ENCODE measurements at regions not wholly inside any gene's neighbourhood (a gene's known extent, or its start where the extent isn't known, plus 50 kb on each side); places are given as distances from the start of the nearest gene placed in this dataset.

GRCh38 chr1:56019472-56019871, 559.9 kb downstream of the PLPP3 start:
- in situ Hi-C loops (cut with MboI; ENCODE audit: low sequenced_read_pairs): no loop called here

GRCh38 chr1:56017336-56017735, 562.0 kb downstream of the PLPP3 start:
- Histone ChIP-seq H3K27me3 (ENCODE audit: low read depth) (no peaks in the 10 kb centered on the region), H3K9me3 (no peaks in the 10 kb centered on the region), H3K4me3 (no peak overlapping the region), H3K36me3 (replicated peaks) (no peaks in the 10 kb centered on the region), H3K4me1 (no peaks in the 10 kb centered on the region)
- in situ Hi-C loops (cut with MboI; ENCODE audit: low sequenced_read_pairs): no loop called here
- DNase-seq (ENCODE audit: low spot score in 2 of 2): no peak

More at GRCh38 chr1:56019472-56019871, 559.9 kb downstream of the PLPP3 start:
- H3K4me3 ChIP-seq: no peak overlapping the region
- no peaks in the 10 kb centered on the region for H3K27me3 ChIP-seq (ENCODE audit: low read depth)
- H3K9me3 ChIP-seq: no peaks in the 10 kb centered on the region
- no peaks in the 10 kb centered on the region for H3K4me1 ChIP-seq
- H3K36me3 ChIP-seq (replicated peaks): no peaks in the 10 kb centered on the region
- no peak for DNase-seq (ENCODE audit: low spot score in 2 of 2)

- Histone ChIP-seq H3K36me3 (replicated peaks) (no peaks in the 10 kb centered on the region), H3K27me3 (ENCODE audit: low read depth) (no peaks in the 10 kb centered on the region), H3K4me1 (no peaks in the 10 kb centered on the region), H3K9me3 (no peaks in the 10 kb centered on the region), H3K4me3 (no peak overlapping the region)
- in situ Hi-C loops (cut with MboI; ENCODE audit: low sequenced_read_pairs): no loop called here
- DNase-seq (ENCODE audit: low spot score in 2 of 2): no peak
These were observed 575.5 kb downstream of the PLPP3 start for GRCh38 chr1:56003846-56004245.

- no peak for DNase-seq (ENCODE audit: low spot score in 2 of 2)
- no peaks in the 10 kb centered on the region for H3K4me1 ChIP-seq
- in situ Hi-C loops (cut with MboI; ENCODE audit: low sequenced_read_pairs): no loop called here
- H3K36me3 ChIP-seq (replicated peaks): no peaks in the 10 kb centered on the region
- H3K9me3 ChIP-seq: no peaks in the 10 kb centered on the region
- H3K27me3 ChIP-seq (ENCODE audit: low read depth): no peaks in the 10 kb centered on the region
- H3K4me3 ChIP-seq: no peak overlapping the region
These were observed 577.1 kb downstream of the PLPP3 start for GRCh38 chr1:56002231-56002630.

GRCh38 chr1:56000424-56000823, 578.9 kb downstream of the PLPP3 start:
- no peaks in the 10 kb centered on the region for H3K4me1 ChIP-seq
- in situ Hi-C loops (cut with MboI; ENCODE audit: low sequenced_read_pairs): no loop called here
- no peak overlapping the region for H3K4me3 ChIP-seq
- H3K27me3 ChIP-seq (ENCODE audit: low read depth): no peaks in the 10 kb centered on the region
- H3K9me3 ChIP-seq: no peaks in the 10 kb centered on the region
- no peaks in the 10 kb centered on the region for H3K36me3 ChIP-seq (replicated peaks)
- no peak for DNase-seq (ENCODE audit: low spot score in 2 of 2)

- H3K9me3 ChIP-seq: no peaks in the 10 kb centered on the region
- in situ Hi-C loops (cut with MboI; ENCODE audit: low sequenced_read_pairs): no loop called here
- no peaks in the 10 kb centered on the region for H3K4me1 ChIP-seq
- no peak overlapping the region for H3K4me3 ChIP-seq
- H3K27me3 ChIP-seq (ENCODE audit: low read depth): no peaks in the 10 kb centered on the region
- no peaks in the 10 kb centered on the region for H3K36me3 ChIP-seq (replicated peaks)
- DNase-seq (ENCODE audit: low spot score in 2 of 2): no peak
These were observed 581.8 kb downstream of the PLPP3 start for GRCh38 chr1:55997536-55997935.

GRCh38 chr1:55993646-55994318, 585.6 kb downstream of the PLPP3 start:
- H3K4me3 ChIP-seq: no peak overlapping the region
- no peaks in the 10 kb centered on the region for H3K27me3 ChIP-seq (ENCODE audit: low read depth)
- no peaks in the 10 kb centered on the region for H3K4me1 ChIP-seq
- in situ Hi-C loops (cut with MboI; ENCODE audit: low sequenced_read_pairs): no loop called here
- H3K36me3 ChIP-seq (replicated peaks): no peaks in the 10 kb centered on the region
- DNase-seq (ENCODE audit: low spot score in 2 of 2): no peak
- no peaks in the 10 kb centered on the region for H3K9me3 ChIP-seq

- in situ Hi-C loops (cut with MboI; ENCODE audit: low sequenced_read_pairs): no loop called here
- H3K27me3 ChIP-seq (ENCODE audit: low read depth): peaks cover 2% of the 10 kb centered on the region
- H3K4me3 ChIP-seq: no peak overlapping the region
- no peak for DNase-seq (ENCODE audit: low spot score in 2 of 2)
- no peaks in the 10 kb centered on the region for H3K9me3 ChIP-seq
- H3K4me1 ChIP-seq: no peaks in the 10 kb centered on the region
- H3K36me3 ChIP-seq (replicated peaks): no peaks in the 10 kb centered on the region
These were observed 589.4 kb downstream of the PLPP3 start for GRCh38 chr1:55990007-55990406.

- Histone ChIP-seq H3K4me3 (no peak overlapping the region), H3K4me1 (no peaks in the 10 kb centered on the region), H3K27me3 (ENCODE audit: low read depth) (peaks cover 4% of the 10 kb centered on the region), H3K9me3 (no peaks in the 10 kb centered on the region), H3K36me3 (replicated peaks) (no peaks in the 10 kb centered on the region)
- in situ Hi-C loops (cut with MboI; ENCODE audit: low sequenced_read_pairs): no loop called here
- DNase-seq (ENCODE audit: low spot score in 2 of 2): no peak
These were observed 590.4 kb downstream of the PLPP3 start for GRCh38 chr1:55988963-55989452.

- H3K9me3 ChIP-seq: no peaks in the 10 kb centered on the region
- no peak for DNase-seq (ENCODE audit: low spot score in 2 of 2)
These were observed 591.7 kb downstream of the PLPP3 start for GRCh38 chr1:55987491-55988249.

GRCh38 chr1:55986003-55986402, 593.4 kb downstream of the PLPP3 start:
- H3K4me1 ChIP-seq: no peaks in the 10 kb centered on the region
- no peaks in the 10 kb centered on the region for H3K9me3 ChIP-seq
- H3K4me3 ChIP-seq: no peak overlapping the region
- DNase-seq (ENCODE audit: low spot score in 2 of 2): no peak
- peaks cover 4% of the 10 kb centered on the region for H3K27me3 ChIP-seq (ENCODE audit: low read depth)
- H3K36me3 ChIP-seq (replicated peaks): no peaks in the 10 kb centered on the region
- in situ Hi-C loops (cut with MboI; ENCODE audit: low sequenced_read_pairs): no loop called here

More at GRCh38 chr1:55987491-55988249, 591.7 kb downstream of the PLPP3 start:
- no peak overlapping the region for H3K4me3 ChIP-seq
- H3K27me3 ChIP-seq (ENCODE audit: low read depth): peaks cover 4% of the 10 kb centered on the region
- no peaks in the 10 kb centered on the region for H3K4me1 ChIP-seq
- H3K36me3 ChIP-seq (replicated peaks): no peaks in the 10 kb centered on the region
- in situ Hi-C loops (cut with MboI; ENCODE audit: low sequenced_read_pairs): no loop called here

- Histone ChIP-seq H3K9me3 (no peaks in the 10 kb centered on the region), H3K27me3 (ENCODE audit: low read depth) (peaks cover 4% of the 10 kb centered on the region; the same call in 1 of the 2 replicates), H3K4me3 (no peak overlapping the region), H3K4me1 (no peaks in the 10 kb centered on the region), H3K36me3 (replicated peaks) (no peaks in the 10 kb centered on the region)
- in situ Hi-C loops (cut with MboI; ENCODE audit: low sequenced_read_pairs): no loop called here
- no peak for DNase-seq (ENCODE audit: low spot score in 2 of 2)
These were observed 598.2 kb downstream of the PLPP3 start for GRCh38 chr1:55981010-55981650.

GRCh38 chr1:55980582-55980981, 598.8 kb downstream of the PLPP3 start:
- in situ Hi-C loops (cut with MboI; ENCODE audit: low sequenced_read_pairs): no loop called here
- Histone ChIP-seq H3K4me3 (no peak overlapping the region), H3K36me3 (replicated peaks) (no peaks in the 10 kb centered on the region), H3K9me3 (no peaks in the 10 kb centered on the region), H3K4me1 (no peaks in the 10 kb centered on the region), H3K27me3 (ENCODE audit: low read depth) (peaks cover 4% of the 10 kb centered on the region; the same call in 1 of the 2 replicates)
- DNase-seq (ENCODE audit: low spot score in 2 of 2): no peak

Measured in HAP-1 (cell line).